Neuronal stem cell (in vitro differentiated cells): ENCODE measurements at regions not wholly inside any gene's neighbourhood (a gene's known extent, or its start where the extent isn't known, plus 50 kb on each side); places are given as distances from the start of the nearest gene placed in this dataset.

ENCODE experiments used
- DNase-seq: peaks from one replicate; pipeline ENCODE4 v3.0.0-alpha.2; 2013; ENCODE audit warnings: low spot score
- H2AFZ ChIP-seq: one replicate; pipeline ENCODE4 v1.6.1; 2013; ENCODE audit warnings: mild to moderate bottlenecking, low read length, inconsistent platforms
- H2AK5ac ChIP-seq: 2 replicates; pipeline ENCODE4 v1.6.1; 2013; ENCODE audit warnings: low read depth, mild to moderate bottlenecking, inconsistent platforms, low read length, moderate library complexity, mixed read lengths
- H2BK120ac ChIP-seq: 2 replicates; pipeline ENCODE4 v1.6.1; 2013; ENCODE audit warnings: low read depth, mild to moderate bottlenecking, inconsistent platforms, low read length, moderate library complexity, mixed read lengths
- H2BK12ac ChIP-seq: one replicate; pipeline ENCODE4 v1.6.1; 2013; ENCODE audit warnings: low read length, inconsistent platforms
- H2BK15ac ChIP-seq: 2 replicates; pipeline ENCODE4 v1.6.1; 2013; ENCODE audit warnings: mild to moderate bottlenecking, low read length, inconsistent platforms, mixed read lengths
- H2BK5ac ChIP-seq: one replicate; pipeline ENCODE4 v1.6.1; 2013; ENCODE audit warnings: inconsistent platforms, mild to moderate bottlenecking, low read length, moderate library complexity
- H3K14ac ChIP-seq: one replicate; pipeline ENCODE4 v1.6.1; 2013; ENCODE audit warnings: low read length, inconsistent platforms
- H3K18ac ChIP-seq: 2 replicates; pipeline ENCODE4 v1.6.1; 2013; ENCODE audit warnings: low read length, inconsistent platforms
- H3K23ac ChIP-seq: 2 replicates; pipeline ENCODE4 v1.6.1; 2013; ENCODE audit warnings: low read depth, mild to moderate bottlenecking, mixed read lengths, low read length, inconsistent platforms; ENCODE audit not compliant: poor library complexity
- H3K27ac ChIP-seq: replicated peaks from 3 replicates; pipeline ENCODE4 v1.5.1; 2013; ENCODE audit warnings: low read length, inconsistent platforms
- H3K27me3 ChIP-seq, 3 experiments: 2 replicates each; pipeline ENCODE4 v1.6.1; 2013; ENCODE audit warnings: low read length in 3 of 3, mild to moderate bottlenecking in 2 of 3, inconsistent platforms in 1 of 3, low read depth in 1 of 3, mixed read lengths in 1 of 3, moderate library complexity in 1 of 3; ENCODE audit not compliant: control insufficient read depth in 3 of 3, insufficient read depth in 3 of 3
- H3K36me3 ChIP-seq, 2 donors: replicated peaks in 1 of 2; 2 replicates each; pipeline ENCODE4 v1.6.1; 2013; ENCODE audit warnings: low read length in 2 of 2; ENCODE audit not compliant: control insufficient read depth in 2 of 2, insufficient read depth in 2 of 2
- H3K4ac ChIP-seq: 2 replicates; pipeline ENCODE4 v1.6.1; 2013; ENCODE audit warnings: inconsistent platforms, mild to moderate bottlenecking, low read length, moderate library complexity
- H3K4me1 ChIP-seq, 2 donors: 1 replicate in 1 of 2; 2 replicates in 1 of 2; pipeline ENCODE4 v1.6.1; 2013; ENCODE audit warnings: low read length in 2 of 2, low read depth in 1 of 2; ENCODE audit not compliant: control insufficient read depth in 2 of 2, insufficient read depth in 1 of 2
- H3K4me2 ChIP-seq: one replicate; pipeline ENCODE4 v1.6.1; 2013; ENCODE audit warnings: mild to moderate bottlenecking, low read length, inconsistent platforms; ENCODE audit not compliant: insufficient read depth, poor library complexity, severe bottlenecking
- H3K4me3 ChIP-seq, 2 donors: 2 replicates each; pipeline ENCODE4 v1.5.1; 2013; ENCODE audit warnings: low read length in 2 of 2, mild to moderate bottlenecking in 2 of 2, inconsistent platforms in 1 of 2, moderate library complexity in 1 of 2
- H3K79me1 ChIP-seq: one replicate; pipeline ENCODE4 v1.6.1; 2013; ENCODE audit warnings: low read depth, mild to moderate bottlenecking, inconsistent platforms, low read length, moderate library complexity
- H3K9ac ChIP-seq: one replicate; pipeline ENCODE4 v1.6.1; 2013; ENCODE audit warnings: mild to moderate bottlenecking, low read depth, low read length, inconsistent platforms; ENCODE audit not compliant: poor library complexity
- H3K9me3 ChIP-seq, 2 donors: replicated peaks in 1 of 2; 2 replicates each; pipeline versions ENCODE3 to v1.6.1; 2013; ENCODE audit warnings: low read length in 2 of 2, mild to moderate bottlenecking in 2 of 2, inconsistent platforms in 1 of 2, low read depth in 1 of 2, mixed read lengths in 1 of 2, moderate library complexity in 1 of 2; ENCODE audit not compliant: control insufficient read depth in 2 of 2, insufficient read depth in 1 of 2
- H4K8ac ChIP-seq: one replicate; pipeline ENCODE4 v1.6.1; 2013; ENCODE audit warnings: low read depth, mild to moderate bottlenecking, inconsistent platforms, low read length, moderate library complexity
- H4K91ac ChIP-seq: one replicate; pipeline ENCODE4 v1.6.1; 2013; ENCODE audit warnings: low read length, low read depth, mild to moderate bottlenecking, inconsistent platforms; ENCODE audit not compliant: poor library complexity
- WGBS, 2 donors: extraction: QIAGEN DNeasy Blood & Tissue Kit; methylation state at CpG; one replicate each; pipeline ENCODE4 v1.1.7; 2013; ENCODE audit warnings: missing lambda C conversion rate in 2 of 2, mixed read lengths in 1 of 2; ENCODE audit not compliant: insufficient read length in 2 of 2, insufficient replicate concordance in 1 of 2; ENCODE audit errors: extremely low coverage in 2 of 2; 5-methylcytosine and 5-hydroxymethylcytosine counted together

- Histone ChIP-seq H3K14ac (no peak overlapping the region), H2BK120ac (no peak overlapping the region), H3K27me3 (no peaks in the 10 kb centered on the region), H3K4me1 (peaks cover 0 to 2% of the 10 kb centered on the region in 2 donors), H2BK15ac (no peak overlapping the region), H2BK5ac (no peak overlapping the region), H4K8ac (no peak overlapping the region), H3K27ac (no peak overlapping the region), H3K9me3 (no peaks in the 10 kb centered on the region), H3K4me3 (no peak overlapping the region), H3K4ac (no peak overlapping the region), H3K36me3 (no peaks in the 10 kb centered on the region), H3K23ac (no peak overlapping the region), H3K9ac (no peak overlapping the region), H2AFZ (no peak overlapping the region), H2AK5ac (no peak overlapping the region), H4K91ac (no peak overlapping the region), H2BK12ac (no peak overlapping the region), H3K18ac (no peak overlapping the region), H3K79me1 (no peaks in the 10 kb centered on the region), H3K4me2 (no peak overlapping the region)
- DNase-seq, result no peak
- no CpG with 5 or more reads among the region's 5 CpGs for WGBS, 2 donors
These were observed 805.5 kb downstream of the EFNA5 start for GRCh38 chr5:106865279-106865678.

DNA sequence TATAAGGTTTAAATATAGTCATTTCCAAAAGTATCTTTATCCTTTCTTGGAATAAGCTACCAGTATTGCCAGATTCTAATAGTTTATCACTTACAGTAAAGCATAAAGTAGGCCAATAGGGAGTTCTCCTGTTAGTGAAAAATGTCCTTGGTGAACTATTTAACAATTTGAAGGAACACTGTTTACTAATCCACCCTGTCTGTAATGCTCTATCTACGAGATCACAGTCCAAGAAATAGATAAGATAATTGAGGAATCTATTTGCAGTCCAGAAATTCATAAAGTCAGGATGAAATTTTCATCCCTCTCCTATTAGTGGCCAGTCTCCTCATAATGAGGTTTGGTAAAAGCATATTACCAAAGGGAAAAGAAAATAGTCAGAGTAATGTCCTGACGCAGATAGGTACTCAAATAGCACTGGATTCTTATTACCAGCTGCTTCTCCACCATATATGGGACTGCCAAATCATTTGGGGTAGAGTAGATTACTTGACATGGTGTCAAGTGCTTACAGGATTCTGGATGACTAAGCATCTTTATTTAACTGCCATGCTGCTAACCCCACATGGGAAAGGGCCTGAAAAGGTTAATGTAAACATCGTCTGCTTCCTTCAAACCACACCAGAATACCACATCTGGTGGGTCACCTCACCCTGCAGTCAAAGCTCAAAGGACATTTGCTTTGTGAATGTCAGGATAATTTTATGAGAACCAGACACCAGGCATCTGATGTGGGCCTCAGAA, 808.1 kb downstream of the EFNA5 start:
- Histone ChIP-seq H3K14ac (no peak overlapping the region), H4K8ac (no peak overlapping the region), H2AFZ (no peak overlapping the region), H3K4me3 (no peak overlapping the region), H3K4me2 (no peak overlapping the region), H3K9me3 (no peaks in the 10 kb centered on the region), H2BK15ac (no peak overlapping the region), H3K23ac (no peak overlapping the region), H3K27me3 (no peaks in the 10 kb centered on the region), H3K18ac (no peak overlapping the region), H3K4me1 (peaks cover 2% of the 10 kb centered on the region in 2 donors), H2AK5ac (no peak overlapping the region), H3K9ac (no peak overlapping the region), H3K4ac (no peak overlapping the region), H3K79me1 (no peaks in the 10 kb centered on the region), H2BK12ac (no peak overlapping the region), H2BK5ac (no peak overlapping the region), H2BK120ac (no peak overlapping the region), H3K27ac (no peak overlapping the region), H4K91ac (no peak overlapping the region), H3K36me3 (no peaks in the 10 kb centered on the region)
- no peak for DNase-seq
- WGBS, 2 donors, result no CpG with 5 or more reads among the region's 3 CpGs

GRCh38 chr5:106860398-106861044, 810.2 kb downstream of the EFNA5 start:
- Histone ChIP-seq H3K14ac (no peak overlapping the region), H2AK5ac (no peak overlapping the region), H4K8ac (no peak overlapping the region), H3K4me2 (no peak overlapping the region), H3K27me3 (no peaks in the 10 kb centered on the region), H3K18ac (no peak overlapping the region), H3K27ac (no peak overlapping the region), H3K9me3 (peaks cover 0 to 4% of the 10 kb centered on the region in 2 donors), H2BK5ac (no peak overlapping the region), H3K9ac (no peak overlapping the region), H3K4me1 (peaks cover 2% of the 10 kb centered on the region in 2 donors), H2AFZ (no peak overlapping the region), H3K23ac (no peak overlapping the region), H3K36me3 (no peaks in the 10 kb centered on the region), H4K91ac (no peak overlapping the region), H3K4me3 (no peak overlapping the region), H3K79me1 (no peaks in the 10 kb centered on the region), H3K4ac (no peak overlapping the region), H2BK12ac (no peak overlapping the region), H2BK15ac (no peak overlapping the region), H2BK120ac (no peak overlapping the region)
- WGBS, 2 donors, result no CpG with 5 or more reads among the region's 3 CpGs
- DNase-seq, result no peak

DNA sequence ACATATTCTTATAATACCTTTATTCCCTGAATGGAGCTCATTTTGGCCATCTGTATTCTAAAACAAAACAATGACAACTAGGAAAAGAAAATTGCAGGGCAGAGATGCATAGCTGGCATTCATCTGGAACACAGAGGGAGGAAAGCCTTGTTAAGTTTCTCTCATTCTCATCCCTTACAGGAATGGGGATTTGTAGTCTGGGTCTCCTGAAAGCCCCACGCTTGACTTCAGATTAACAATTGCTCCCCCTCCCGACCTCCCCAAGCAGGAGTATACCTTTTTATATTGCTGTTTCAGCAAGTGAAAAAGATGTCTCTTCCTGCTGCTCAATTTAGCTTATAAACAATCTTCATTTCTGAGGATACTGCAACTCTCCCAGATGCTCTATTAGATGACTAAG, 812.1 kb downstream of the EFNA5 start:
- H2BK120ac ChIP-seq, result no peak overlapping the region
- peak overlapping the region; percentile 8 for H3K27ac ChIP-seq
- no peak overlapping the region for H2AFZ ChIP-seq
- no peak overlapping the region for H3K4me2 ChIP-seq
- H2BK5ac ChIP-seq, result no peak overlapping the region
- H3K9ac ChIP-seq, result no peak overlapping the region
- H2BK15ac ChIP-seq, result no peak overlapping the region
- no peaks in the 10 kb centered on the region for H3K27me3 ChIP-seq
- no peak overlapping the region for H3K4me3 ChIP-seq
- H3K79me1 ChIP-seq, result no peaks in the 10 kb centered on the region
- no peak overlapping the region for H3K4ac ChIP-seq
- H2BK12ac ChIP-seq, result no peak overlapping the region
- no peaks in the 10 kb centered on the region for H3K36me3 ChIP-seq
- H3K4me1 ChIP-seq, result peaks cover 2% of the 10 kb centered on the region in 2 donors
- H3K9me3 ChIP-seq, result peaks cover 2 to 4% of the 10 kb centered on the region in 2 donors
- no CpG with 5 or more reads among the region's 2 CpGs for WGBS, 2 donors
- no peak overlapping the region for H4K8ac ChIP-seq
- H4K91ac ChIP-seq, result no peak overlapping the region
- no peak overlapping the region for H3K18ac ChIP-seq
- H2AK5ac ChIP-seq, result no peak overlapping the region
- no peak overlapping the region for H3K23ac ChIP-seq
- DNase-seq, result peak; percentile 50
- H3K14ac ChIP-seq, result no peak overlapping the region
